ENCODE measurements at regions not wholly inside any gene's neighbourhood (a gene's known extent, or its start where the extent isn't known, plus 50 kb on each side); places are given as distances from the start of the nearest gene placed in this dataset.
A peak's percentile ranks its signal among the peaks of the same experiment; 100 is the strongest.

- Histone ChIP-seq H3K27me3 (ENCODE audit: control insufficient read depth, insufficient read depth, low read length) (peaks cover 2% of the 10 kb centered on the region), H3K4me3 (ENCODE audit: low read depth, low read length) (no peak overlapping the region), H3K36me3 (ENCODE audit: control insufficient read depth, insufficient read depth, low read length) (no peaks in the 10 kb centered on the region)
- no peak for TF ChIP-seq CTCF (IDR thresholded peaks at IDR 0.05; ENCODE audit: insufficient read depth, low read length, severe bottlenecking)
- no peak for FAIRE-seq
- no peak for DNase-seq (ENCODE audit: low read depth)
These were observed 280.9 kb upstream of the TNRC6C start for GRCh38 chr17:77677630-77678029.

DNA sequence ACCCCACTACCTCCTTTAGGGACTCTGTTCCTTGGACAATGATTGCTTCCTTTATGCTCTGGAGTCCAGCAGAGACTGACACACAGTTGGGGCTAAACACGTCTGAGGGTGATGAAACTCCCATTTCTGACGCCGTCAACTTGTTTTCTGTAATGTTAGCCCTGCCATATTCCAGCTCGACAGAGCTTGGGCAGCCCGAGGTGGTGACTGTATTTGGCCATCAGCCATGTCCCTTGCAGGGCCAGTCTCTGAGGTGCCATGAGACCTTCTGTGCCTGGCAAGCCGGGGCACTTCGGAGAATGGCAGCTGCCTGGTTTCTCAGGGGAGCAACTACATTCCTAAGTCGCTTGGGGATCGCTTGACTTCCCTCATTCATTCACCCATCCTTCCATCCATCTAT, 278.9 kb upstream of the TNRC6C start:
- Histone ChIP-seq H3K36me3 (ENCODE audit: control insufficient read depth, insufficient read depth, low read length) (no peaks in the 10 kb centered on the region), H3K4me3 (ENCODE audit: low read depth, low read length) (no peak overlapping the region), H3K27me3 (ENCODE audit: control insufficient read depth, insufficient read depth, low read length) (peaks cover 2% of the 10 kb centered on the region)
- DNase-seq (ENCODE audit: low read depth) (no peak), FAIRE-seq (no peak)
- TF ChIP-seq CTCF (IDR thresholded peaks at IDR 0.05; ENCODE audit: insufficient read depth, low read length, severe bottlenecking): no peak

DNA sequence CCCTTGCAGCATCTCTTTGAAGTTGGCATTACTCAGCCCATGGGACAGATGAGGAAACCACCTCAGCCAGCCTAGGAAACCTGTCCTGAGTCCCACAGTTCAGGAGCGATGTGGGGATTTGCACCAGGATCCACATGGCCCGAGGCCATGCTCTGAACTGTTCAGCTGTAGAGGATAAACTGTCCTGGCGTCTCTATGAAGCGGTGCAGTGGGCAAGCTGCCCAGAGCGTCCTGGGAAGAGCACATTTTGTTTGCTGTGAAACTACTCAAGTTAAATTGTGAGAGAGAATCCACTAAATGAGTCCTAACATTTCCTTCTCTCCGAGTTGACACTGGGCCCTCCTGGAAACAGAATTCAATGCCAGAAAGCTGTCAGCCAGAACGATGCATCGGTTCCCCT, 276.6 kb upstream of the TNRC6C start:
- FAIRE-seq: peak; percentile 81
- no peaks in the 10 kb centered on the region for H3K36me3 ChIP-seq (ENCODE audit: control insufficient read depth, insufficient read depth, low read length)
- no peak for DNase-seq (ENCODE audit: low read depth)
- no peaks in the 10 kb centered on the region for H3K27me3 ChIP-seq (ENCODE audit: control insufficient read depth, insufficient read depth, low read length)
- no peak for TF ChIP-seq CTCF (IDR thresholded peaks at IDR 0.05; ENCODE audit: insufficient read depth, low read length, severe bottlenecking)
- H3K4me3 ChIP-seq (ENCODE audit: low read depth, low read length): no peak overlapping the region

DNA sequence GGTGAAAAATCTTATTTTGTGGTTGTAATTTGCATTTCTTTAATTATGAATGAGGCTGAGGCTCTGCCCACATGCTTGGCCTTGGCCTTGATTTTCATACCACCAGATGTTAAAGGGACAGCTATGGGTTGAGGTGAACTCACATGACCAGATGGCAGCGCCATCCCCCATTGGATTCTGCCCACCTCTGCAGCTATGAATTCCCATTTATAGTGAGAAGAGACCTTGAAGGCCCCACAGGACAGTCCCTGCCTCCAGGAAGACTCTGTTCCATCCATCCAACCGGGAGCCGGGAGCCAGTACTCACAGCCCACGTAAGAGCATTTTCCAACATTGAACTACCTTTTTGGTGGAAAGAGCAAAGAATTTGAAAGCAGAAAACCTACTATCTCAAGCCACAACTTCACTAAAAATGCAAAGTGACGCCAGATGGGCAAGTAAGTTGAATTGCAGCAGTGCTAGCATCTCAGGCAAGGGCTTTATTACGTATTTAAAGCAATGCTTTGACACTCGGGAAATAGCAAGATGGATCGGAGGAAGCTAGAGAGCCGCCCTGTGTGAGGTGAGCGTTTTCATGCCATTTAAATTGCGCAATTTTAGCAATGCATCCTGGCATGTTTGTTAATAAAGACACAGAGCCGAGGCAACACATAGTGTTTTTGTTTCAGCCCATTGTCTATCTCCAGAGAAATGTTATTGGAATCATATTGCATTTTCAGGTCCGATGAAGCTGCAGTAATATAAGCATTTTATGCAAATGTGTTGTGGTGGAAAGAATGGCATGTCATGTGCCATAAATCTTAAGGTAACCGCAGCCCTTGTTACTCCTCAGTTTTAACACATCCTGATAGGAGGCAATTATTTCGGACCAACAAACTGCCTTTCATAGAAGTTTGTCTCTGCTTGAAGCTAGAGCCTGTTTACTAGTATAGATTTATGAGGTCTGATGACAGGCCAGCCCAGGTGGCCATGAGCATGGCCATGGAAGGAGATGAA, 273.4 kb upstream of the TNRC6C start:
- no peaks in the 10 kb centered on the region for H3K27me3 ChIP-seq (ENCODE audit: control insufficient read depth, insufficient read depth, low read length)
- H3K4me3 ChIP-seq (ENCODE audit: low read depth, low read length): no peak overlapping the region
- DNase-seq (ENCODE audit: low read depth) (no peak), FAIRE-seq (no peak)
- H3K36me3 ChIP-seq (ENCODE audit: control insufficient read depth, insufficient read depth, low read length): no peaks in the 10 kb centered on the region
- TF ChIP-seq CTCF (IDR thresholded peaks at IDR 0.05; ENCODE audit: insufficient read depth, low read length, severe bottlenecking): no peak

- DNase-seq (ENCODE audit: low read depth): no peak
- H3K36me3 ChIP-seq (ENCODE audit: control insufficient read depth, insufficient read depth, low read length): no peaks in the 10 kb centered on the region
- no peak overlapping the region for H3K4me3 ChIP-seq (ENCODE audit: low read depth, low read length)
- no peak for TF ChIP-seq CTCF (IDR thresholded peaks at IDR 0.05; ENCODE audit: insufficient read depth, low read length, severe bottlenecking)
- H3K27me3 ChIP-seq (ENCODE audit: control insufficient read depth, insufficient read depth, low read length): no peaks in the 10 kb centered on the region
- FAIRE-seq: no peak
These were observed 272.5 kb upstream of the TNRC6C start for GRCh38 chr17:77685881-77686486.

Measured in bronchial epithelial cell (primary cell).